ENCODE measurements at regions not wholly inside any gene's neighbourhood (a gene's known extent, or its start where the extent isn't known, plus 50 kb on each side); places are given as distances from the start of the nearest gene placed in this dataset.

DNA sequence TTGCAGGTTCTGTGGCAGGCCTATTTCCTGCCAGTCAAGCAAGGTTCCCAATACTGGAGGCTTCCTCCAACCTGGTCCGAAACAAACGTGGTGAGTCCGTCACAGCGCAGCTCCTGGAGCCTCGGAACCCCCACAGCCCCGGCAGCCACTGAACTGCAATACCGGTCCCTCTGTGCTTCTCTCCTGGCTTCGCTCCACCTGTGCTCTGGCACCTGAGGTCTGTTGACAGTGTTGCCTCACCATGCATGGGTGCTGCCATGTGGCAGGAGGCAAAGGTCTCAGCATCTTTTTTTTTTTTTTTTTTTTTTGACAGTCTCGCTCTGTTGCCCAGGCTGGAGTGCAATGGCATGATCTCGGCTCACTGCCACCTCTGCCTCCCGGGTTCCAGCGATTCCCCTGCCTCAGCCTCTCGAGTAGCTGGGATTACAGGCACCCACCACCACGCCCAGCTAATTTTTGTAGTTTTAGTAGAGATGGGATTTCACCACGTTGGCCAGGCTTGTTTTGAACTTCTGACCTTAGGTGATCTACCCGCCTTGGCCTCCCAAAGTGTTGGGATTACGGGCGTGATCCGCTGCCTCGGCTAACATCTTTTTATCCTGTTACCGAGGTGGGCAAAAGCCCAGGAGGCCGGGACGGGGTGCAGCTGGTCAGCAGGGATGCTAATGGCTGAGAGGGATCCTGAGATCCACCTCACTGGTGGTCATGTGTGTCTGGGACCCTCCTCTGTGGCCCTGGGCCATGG is 57.1 kb upstream of the RNU6ATAC start:
- intact Hi-C loops (cut with DNase I), result no loop called here
- Histone ChIP-seq H3K4me1 (no peaks in the 10 kb centered on the region), H3K36me3 (no peaks in the 10 kb centered on the region), H3K4me3 (no peak overlapping the region), H3K9ac (ENCODE audit: low read depth in 2 of 2, low read length in 2 of 2) (no peak overlapping the region), H3K27me3 (peaks cover 16% of the 10 kb centered on the region), H3K27ac (no peak overlapping the region), H3K9me3 (no peaks in the 10 kb centered on the region)
- DNase-seq, result no peak
- TF ChIP-seq, protein P1, sequence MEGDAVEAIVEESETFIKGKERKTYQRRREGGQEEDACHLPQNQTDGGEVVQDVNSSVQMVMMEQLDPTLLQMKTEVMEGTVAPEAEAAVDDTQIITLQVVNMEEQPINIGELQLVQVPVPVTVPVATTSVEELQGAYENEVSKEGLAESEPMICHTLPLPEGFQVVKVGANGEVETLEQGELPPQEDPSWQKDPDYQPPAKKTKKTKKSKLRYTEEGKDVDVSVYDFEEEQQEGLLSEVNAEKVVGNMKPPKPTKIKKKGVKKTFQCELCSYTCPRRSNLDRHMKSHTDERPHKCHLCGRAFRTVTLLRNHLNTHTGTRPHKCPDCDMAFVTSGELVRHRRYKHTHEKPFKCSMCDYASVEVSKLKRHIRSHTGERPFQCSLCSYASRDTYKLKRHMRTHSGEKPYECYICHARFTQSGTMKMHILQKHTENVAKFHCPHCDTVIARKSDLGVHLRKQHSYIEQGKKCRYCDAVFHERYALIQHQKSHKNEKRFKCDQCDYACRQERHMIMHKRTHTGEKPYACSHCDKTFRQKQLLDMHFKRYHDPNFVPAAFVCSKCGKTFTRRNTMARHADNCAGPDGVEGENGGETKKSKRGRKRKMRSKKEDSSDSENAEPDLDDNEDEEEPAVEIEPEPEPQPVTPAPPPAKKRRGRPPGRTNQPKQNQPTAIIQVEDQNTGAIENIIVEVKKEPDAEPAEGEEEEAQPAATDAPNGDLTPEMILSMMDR (IDR thresholded peaks at IDR 0.05), result no peak

DNA sequence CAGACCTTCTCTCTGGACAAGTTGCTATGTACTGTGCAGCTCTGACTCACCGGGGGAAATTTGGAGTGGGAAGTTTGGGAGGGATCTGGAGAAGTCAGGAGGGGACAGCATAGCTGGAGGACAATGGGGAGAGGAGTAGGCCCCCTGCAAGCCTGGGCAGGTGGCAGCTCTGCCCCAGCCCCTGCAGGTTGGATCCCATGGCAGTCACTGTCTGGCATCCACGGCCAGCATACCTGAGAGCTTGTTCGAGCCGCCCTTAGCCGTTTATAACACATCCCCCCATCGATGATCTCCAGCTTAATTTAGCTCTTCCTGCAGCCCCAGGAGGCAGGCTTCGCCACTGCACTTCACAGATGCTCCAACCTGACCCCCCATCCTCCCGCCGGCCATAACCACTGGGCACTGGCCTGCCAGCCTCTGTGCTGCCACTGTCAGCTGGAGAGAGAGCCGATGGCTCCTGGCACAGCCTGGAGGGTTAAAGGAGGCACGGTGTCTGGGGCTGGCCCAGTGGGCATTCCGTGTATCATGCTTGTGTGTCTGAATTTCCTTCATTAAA is 57.7 kb upstream of the RNU6ATAC start:
- Histone ChIP-seq H3K27ac (no peak overlapping the region), H3K36me3 (no peaks in the 10 kb centered on the region), H3K9ac (ENCODE audit: low read depth in 2 of 2, low read length in 2 of 2) (no peak overlapping the region), H3K4me3 (no peak overlapping the region), H3K27me3 (peaks cover 16% of the 10 kb centered on the region), H3K9me3 (no peaks in the 10 kb centered on the region), H3K4me1 (no peaks in the 10 kb centered on the region)
- TF ChIP-seq, protein P1 (IDR thresholded peaks at IDR 0.05), result no peak
- intact Hi-C loops (cut with DNase I), result no loop called here
- no peak for DNase-seq

DNA sequence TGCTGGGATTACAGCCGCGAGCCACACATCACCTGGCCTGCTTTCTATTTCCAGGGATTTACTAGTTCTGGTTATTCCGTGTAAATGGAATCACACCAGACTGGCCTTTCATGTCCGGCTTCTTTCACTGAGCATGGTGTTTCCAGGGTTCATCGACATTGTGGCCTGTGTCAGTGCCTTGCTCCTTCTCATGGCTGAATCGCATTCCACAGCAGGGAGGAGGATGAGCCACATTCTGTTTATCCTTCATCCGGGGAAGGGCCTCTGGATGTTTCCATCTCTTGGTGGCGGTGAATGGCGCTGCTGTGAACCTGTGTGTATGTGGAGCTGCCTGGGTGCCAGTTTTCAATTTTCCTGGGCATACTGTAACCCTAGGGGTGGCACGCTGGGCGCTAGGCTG is 58.7 kb upstream of the RNU6ATAC start:
- H3K27me3 ChIP-seq, result peaks cover 19% of the 10 kb centered on the region
- no peak for DNase-seq
- H3K9ac ChIP-seq (ENCODE audit: low read depth in 2 of 2, low read length in 2 of 2), result no peak overlapping the region
- H3K4me1 ChIP-seq, result no peaks in the 10 kb centered on the region
- no peaks in the 10 kb centered on the region for H3K36me3 ChIP-seq
- TF ChIP-seq, protein P1 (IDR thresholded peaks at IDR 0.05), result no peak
- intact Hi-C loops (cut with DNase I), result no loop called here
- H3K4me3 ChIP-seq, result no peak overlapping the region
- H3K27ac ChIP-seq, result no peak overlapping the region
- no peaks in the 10 kb centered on the region for H3K9me3 ChIP-seq

DNA sequence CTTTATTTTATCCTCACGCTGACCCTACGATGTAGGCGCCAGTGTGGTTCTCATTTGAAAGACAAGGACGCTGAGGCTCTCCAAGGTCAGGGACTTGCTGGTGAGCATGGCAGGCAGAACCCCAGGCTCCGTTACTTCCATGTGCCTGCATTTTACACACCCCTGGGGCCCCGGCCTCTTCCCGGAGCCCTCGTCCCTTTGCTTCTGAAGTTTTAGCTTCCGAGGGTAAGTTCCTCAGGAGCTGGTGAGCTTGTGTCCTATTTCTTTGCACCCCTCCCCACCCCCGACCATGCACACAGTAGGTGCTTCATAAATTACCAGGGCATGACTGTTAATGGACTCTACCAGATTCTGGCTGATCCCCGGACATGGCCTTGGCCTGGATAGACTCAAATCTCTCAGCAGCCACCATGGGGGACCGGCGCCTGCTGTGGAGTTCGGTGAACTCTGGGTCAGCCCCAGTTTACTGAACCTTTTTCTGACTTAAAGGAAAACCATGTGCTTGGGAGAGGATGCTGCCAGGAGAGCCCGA is 59.3 kb upstream of the RNU6ATAC start:
- TF ChIP-seq, protein P1 (IDR thresholded peaks at IDR 0.05), result no peak
- Histone ChIP-seq H3K9me3 (no peaks in the 10 kb centered on the region), H3K4me1 (no peaks in the 10 kb centered on the region), H3K4me3 (no peak overlapping the region), H3K36me3 (no peaks in the 10 kb centered on the region), H3K9ac (ENCODE audit: low read depth in 2 of 2, low read length in 2 of 2) (no peak overlapping the region), H3K27ac (no peak overlapping the region), H3K27me3 (peaks cover 25% of the 10 kb centered on the region)
- no peak for DNase-seq
- intact Hi-C loops (cut with DNase I), result no loop called here

DNA sequence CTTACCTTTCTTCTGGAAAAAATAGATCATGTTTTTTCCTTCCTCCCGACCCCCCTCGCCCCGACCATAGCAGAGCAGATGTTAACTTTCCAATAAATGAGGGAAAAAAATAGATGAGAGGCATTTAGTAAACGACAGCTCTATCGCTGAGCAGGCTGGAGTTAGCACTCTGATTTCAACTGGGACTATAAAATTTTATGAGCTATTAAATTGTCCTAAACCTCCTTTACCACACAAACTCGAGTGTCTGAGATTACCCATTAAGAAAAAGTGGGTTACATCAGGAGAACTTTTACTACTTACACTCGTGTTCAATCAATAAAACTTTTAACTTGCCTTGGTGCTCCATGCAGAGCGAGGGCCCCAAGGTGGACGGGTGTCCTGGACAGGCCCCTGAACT is 59.8 kb upstream of the RNU6ATAC start:
- H3K4me3 ChIP-seq, result no peak overlapping the region
- no peaks in the 10 kb centered on the region for H3K4me1 ChIP-seq
- intact Hi-C loops (cut with DNase I), result no loop called here
- peaks cover 26% of the 10 kb centered on the region for H3K27me3 ChIP-seq
- no peak overlapping the region for H3K27ac ChIP-seq
- H3K9me3 ChIP-seq, result no peaks in the 10 kb centered on the region
- TF ChIP-seq, protein P1 (IDR thresholded peaks at IDR 0.05), result no peak
- no peaks in the 10 kb centered on the region for H3K36me3 ChIP-seq
- DNase-seq, result no peak
- no peak overlapping the region for H3K9ac ChIP-seq (ENCODE audit: low read depth in 2 of 2, low read length in 2 of 2)

Data from colonic mucosa (tissue), 4 donors.